WI38 (cell line): ENCODE measurements at regions not wholly inside any gene's neighbourhood (a gene's known extent, or its start where the extent isn't known, plus 50 kb on each side); places are given as distances from the start of the nearest gene placed in this dataset.

ENCODE experiments used
- H3K4me3 ChIP-seq: 2 replicates; pipeline ENCODE4 v1.5.1; 2011; ENCODE audit warnings: low read depth, mild to moderate bottlenecking, control low read depth, low read length
- CTCF ChIP-seq: IDR thresholded peaks from 2 replicates; pipeline ENCODE4 v1.5.1; 2012; ENCODE audit warnings: low read depth, mild to moderate bottlenecking, control low read depth, low read length

DNA sequence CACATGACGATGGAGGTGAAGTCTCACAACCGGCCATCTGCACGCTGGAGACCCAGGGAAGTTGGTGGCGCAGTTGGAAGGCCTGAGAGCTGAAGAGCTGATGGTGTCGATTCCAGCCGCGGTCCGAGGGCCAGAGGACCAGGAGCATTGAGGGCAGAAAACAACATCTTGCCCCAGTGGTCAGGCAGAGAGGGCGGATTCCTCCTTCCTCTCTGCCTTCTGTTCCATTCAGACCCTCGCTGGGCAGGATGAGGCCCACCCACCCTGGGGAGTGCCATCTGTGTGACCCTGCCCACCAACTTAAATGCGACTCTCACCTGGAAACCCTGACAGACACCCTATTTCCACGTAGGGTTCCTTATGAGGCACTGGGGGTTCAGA, 120.7 kb upstream of the PMEPA1 start:
- no peak overlapping the region for H3K4me3 ChIP-seq
- no peak for TF ChIP-seq CTCF

GRCh38 chr20:57829805-57830514, 120.1 kb upstream of the PMEPA1 start:
- no peak for TF ChIP-seq CTCF
- no peak overlapping the region for H3K4me3 ChIP-seq

DNA sequence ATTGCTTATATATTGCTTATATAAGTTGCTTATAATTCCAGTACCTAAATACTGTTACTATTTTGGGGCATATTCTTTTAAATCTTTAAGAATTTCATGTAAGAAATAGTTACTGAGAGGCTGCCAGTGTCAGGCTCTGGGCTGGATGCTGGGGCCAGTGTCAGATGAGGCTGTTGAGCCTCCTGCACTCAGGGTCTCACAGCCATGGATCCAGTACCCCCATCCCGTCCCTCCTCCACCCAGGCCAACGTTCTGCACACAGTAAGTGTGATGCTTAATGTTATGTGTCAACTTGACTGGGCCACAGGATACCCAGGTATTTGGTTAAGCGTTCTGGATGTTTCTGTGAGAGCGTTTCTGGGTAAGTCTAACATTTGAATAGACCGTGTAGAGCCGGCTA, 119.5 kb upstream of the PMEPA1 start:
- H3K4me3 ChIP-seq = no peak overlapping the region
- no peak for TF ChIP-seq CTCF

- no peak for TF ChIP-seq CTCF
- H3K4me3 ChIP-seq = no peak overlapping the region
These were observed 118.9 kb upstream of the PMEPA1 start for GRCh38 chr20:57828696-57829095.

DNA sequence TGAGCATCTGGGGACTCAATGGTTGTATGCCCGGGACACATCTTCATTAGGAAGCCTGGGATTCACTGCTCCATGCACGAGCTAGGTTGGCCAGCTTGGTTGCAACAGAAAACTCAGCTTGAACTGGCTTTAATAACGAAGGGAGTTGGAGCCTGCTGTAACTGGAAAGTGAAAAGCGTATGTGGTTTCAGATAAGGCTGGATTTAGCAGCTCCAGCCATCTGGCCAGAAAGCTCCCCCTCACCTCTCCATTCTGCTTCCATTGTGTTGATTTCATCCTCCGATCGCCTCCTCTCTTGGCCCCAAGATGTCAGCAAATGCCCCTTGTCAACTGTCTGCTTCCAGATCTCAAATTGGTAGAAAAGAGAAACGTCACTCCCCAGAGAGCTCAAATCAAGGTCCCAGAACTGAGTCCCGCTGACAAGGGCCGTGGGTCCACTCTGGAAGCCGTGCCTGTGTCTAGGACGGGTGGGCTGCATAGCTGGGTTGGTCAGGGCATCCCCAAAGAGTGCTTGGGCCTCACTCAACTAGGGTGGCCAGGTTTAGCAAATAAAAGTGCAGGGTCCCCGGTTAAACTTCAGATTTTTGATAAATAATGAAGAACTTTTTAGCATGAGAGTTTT, 117.0 kb upstream of the PMEPA1 start:
- TF ChIP-seq CTCF = no peak
- no peak overlapping the region for H3K4me3 ChIP-seq

GRCh38 chr20:57824909-57825308, 115.1 kb upstream of the PMEPA1 start:
- H3K4me3 ChIP-seq = no peak overlapping the region
- no peak for TF ChIP-seq CTCF

DNA sequence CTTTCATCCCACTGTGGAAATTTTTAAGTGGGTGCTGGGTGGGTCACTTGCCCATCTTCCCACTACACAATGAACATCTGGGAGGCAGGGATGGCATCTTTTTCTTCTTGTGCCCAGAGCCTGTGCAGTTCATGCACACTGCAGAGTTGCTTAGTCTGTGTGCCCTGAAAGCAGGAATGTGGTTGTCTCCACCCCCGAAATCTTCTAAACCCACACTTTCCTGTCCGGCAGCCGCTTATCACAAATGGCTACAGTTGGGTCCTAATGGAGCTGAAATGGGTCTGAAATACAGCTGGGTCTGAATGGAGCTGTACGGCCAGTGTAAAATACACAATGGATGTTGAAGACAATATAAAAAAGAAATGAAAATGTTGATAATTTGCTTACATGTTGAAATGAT, 112.1 kb upstream of the PMEPA1 start:
- TF ChIP-seq CTCF = no peak
- H3K4me3 ChIP-seq = no peak overlapping the region
